Mucosa of rectum (tissue), 2 donors: ENCODE measurements at regions not wholly inside any gene's neighbourhood (a gene's known extent, or its start where the extent isn't known, plus 50 kb on each side); places are given as distances from the start of the nearest gene placed in this dataset.

ENCODE experiments used
- H3K27ac ChIP-seq, 2 donors: one replicate each; pipeline ENCODE4 v1.7.0; 2013; ENCODE audit warnings: inconsistent platforms in 2 of 2, low read depth in 2 of 2, low read length in 2 of 2
- H3K27me3 ChIP-seq, 2 donors: one replicate each; pipeline ENCODE4 v1.7.0; 2013; ENCODE audit warnings: low read length in 2 of 2; ENCODE audit not compliant: control insufficient read depth in 2 of 2, insufficient read depth in 2 of 2
- H3K36me3 ChIP-seq, 2 donors: one replicate each; pipeline ENCODE4 v1.7.0; 2013; ENCODE audit warnings: low read length in 2 of 2; ENCODE audit not compliant: control insufficient read depth in 2 of 2, insufficient read depth in 2 of 2
- H3K4me1 ChIP-seq, 2 donors: one replicate each; pipeline ENCODE4 v1.7.0; 2013; ENCODE audit warnings: low read length in 2 of 2, mild to moderate bottlenecking in 1 of 2; ENCODE audit not compliant: control insufficient read depth in 2 of 2, insufficient read depth in 2 of 2
- H3K4me3 ChIP-seq, 2 donors: one replicate each; pipeline ENCODE4 v1.7.0; 2013; ENCODE audit warnings: low read length in 2 of 2
- H3K9ac ChIP-seq, 2 donors: one replicate each; pipeline ENCODE4 v1.7.0; 2013; ENCODE audit warnings: low read length in 2 of 2, low read depth in 1 of 2, mild to moderate bottlenecking in 1 of 2
- H3K9me3 ChIP-seq, 2 donors: one replicate each; pipeline ENCODE4 v1.7.0; 2013; ENCODE audit warnings: low read length in 2 of 2; ENCODE audit not compliant: control insufficient read depth in 2 of 2
- donor health status: healthy.
- donor health status: Normal muscosa, but diverticular disease.

GRCh38 chr10:2972810-2973209 lies 94.5 kb upstream of the PFKP start:
- no peaks in the 10 kb centered on the region for H3K9me3 ChIP-seq
- no peaks in the 10 kb centered on the region for H3K27me3 ChIP-seq
- no peak overlapping the region for H3K27ac ChIP-seq
- H3K4me3 ChIP-seq = no peak overlapping the region
- no peak overlapping the region for H3K9ac ChIP-seq
- H3K4me1 ChIP-seq = no peaks in the 10 kb centered on the region
- no peaks in the 10 kb centered on the region for H3K36me3 ChIP-seq

GRCh38 chr10:2972216-2972615 lies 95.1 kb upstream of the PFKP start:
- Histone ChIP-seq H3K9me3 (no peaks in the 10 kb centered on the region), H3K4me1 (no peaks in the 10 kb centered on the region), H3K4me3 (no peak overlapping the region)

GRCh38 chr10:2970190-2970823 lies 97.0 kb upstream of the PFKP start:
- no peak overlapping the region for H3K9ac ChIP-seq
- no peak overlapping the region for H3K4me3 ChIP-seq
- no peaks in the 10 kb centered on the region for H3K27me3 ChIP-seq
- H3K27ac ChIP-seq = no peak overlapping the region
- no peaks in the 10 kb centered on the region for H3K36me3 ChIP-seq
- H3K4me1 ChIP-seq = no peaks in the 10 kb centered on the region
- no peaks in the 10 kb centered on the region for H3K9me3 ChIP-seq

More at GRCh38 chr10:2972216-2972615, 95.1 kb upstream of the PFKP start:
- Histone ChIP-seq H3K27me3 (no peaks in the 10 kb centered on the region), H3K36me3 (no peaks in the 10 kb centered on the region), H3K9ac (no peak overlapping the region), H3K27ac (no peak overlapping the region)

- Histone ChIP-seq H3K4me3 (no peak overlapping the region), H3K36me3 (no peaks in the 10 kb centered on the region), H3K27ac (no peak overlapping the region), H3K27me3 (no peaks in the 10 kb centered on the region), H3K9me3 (no peaks in the 10 kb centered on the region), H3K9ac (no peak overlapping the region), H3K4me1 (no peaks in the 10 kb centered on the region)
These were observed 98.8 kb upstream of the PFKP start for GRCh38 chr10:2968401-2969058.

- H3K36me3 ChIP-seq = no peaks in the 10 kb centered on the region
- no peaks in the 10 kb centered on the region for H3K9me3 ChIP-seq
- no peak overlapping the region for H3K9ac ChIP-seq
- no peak overlapping the region for H3K4me3 ChIP-seq
- no peak overlapping the region for H3K27ac ChIP-seq
- no peaks in the 10 kb centered on the region for H3K4me1 ChIP-seq
- no peaks in the 10 kb centered on the region for H3K27me3 ChIP-seq
These were observed 101.2 kb upstream of the PFKP start for GRCh38 chr10:2966134-2966533.

GRCh38 chr10:2964632-2965296 lies 102.6 kb upstream of the PFKP start:
- Histone ChIP-seq H3K9me3 (no peaks in the 10 kb centered on the region), H3K9ac (no peak overlapping the region), H3K36me3 (no peaks in the 10 kb centered on the region), H3K27ac (no peak overlapping the region), H3K4me3 (no peak overlapping the region), H3K4me1 (no peaks in the 10 kb centered on the region), H3K27me3 (no peaks in the 10 kb centered on the region)

- Histone ChIP-seq H3K4me3 (no peak overlapping the region), H3K9me3 (no peaks in the 10 kb centered on the region), H3K9ac (no peak overlapping the region), H3K27me3 (no peaks in the 10 kb centered on the region), H3K36me3 (no peaks in the 10 kb centered on the region), H3K27ac (no peak overlapping the region), H3K4me1 (no peaks in the 10 kb centered on the region)
These were observed 103.3 kb upstream of the PFKP start for GRCh38 chr10:2963889-2964631.

GRCh38 chr10:2962194-2962593 lies 105.2 kb upstream of the PFKP start:
- Histone ChIP-seq H3K27me3 (no peaks in the 10 kb centered on the region), H3K4me1 (no peaks in the 10 kb centered on the region)

GRCh38 chr10:2958659-2959058 lies 108.7 kb upstream of the PFKP start:
- no peaks in the 10 kb centered on the region for H3K36me3 ChIP-seq
- no peaks in the 10 kb centered on the region for H3K9me3 ChIP-seq
- no peaks in the 10 kb centered on the region for H3K27me3 ChIP-seq
- no peak overlapping the region for H3K4me3 ChIP-seq
- no peak overlapping the region for H3K9ac ChIP-seq
- no peaks in the 10 kb centered on the region for H3K4me1 ChIP-seq
- H3K27ac ChIP-seq = no peak overlapping the region

More at GRCh38 chr10:2962194-2962593, 105.2 kb upstream of the PFKP start:
- no peak overlapping the region for H3K9ac ChIP-seq
- no peaks in the 10 kb centered on the region for H3K9me3 ChIP-seq
- H3K27ac ChIP-seq = no peak overlapping the region
- H3K4me3 ChIP-seq = no peak overlapping the region
- H3K36me3 ChIP-seq = no peaks in the 10 kb centered on the region

GRCh38 chr10:2957785-2958184 lies 109.6 kb upstream of the PFKP start:
- Histone ChIP-seq H3K4me3 (no peak overlapping the region), H3K36me3 (no peaks in the 10 kb centered on the region), H3K27me3 (no peaks in the 10 kb centered on the region), H3K9me3 (no peaks in the 10 kb centered on the region), H3K4me1 (no peaks in the 10 kb centered on the region), H3K27ac (no peak overlapping the region), H3K9ac (no peak overlapping the region)
